Right cardiac atrium (tissue), 5 donors: ENCODE measurements at regions not wholly inside any gene's neighbourhood (a gene's known extent, or its start where the extent isn't known, plus 50 kb on each side); places are given as distances from the start of the nearest gene placed in this dataset.
A peak's percentile ranks its signal among the peaks of the same experiment; 100 is the strongest.

Experiments used
- ATAC-seq, 2 donors: fragments of 200-7000 bp; cut with Tn5 transposase; one replicate each; pipeline versions ENCODE4 v1.8.0 to v1.9.1; 2020; ENCODE audit warnings: moderate library complexity in 2 of 2, mild to moderate bottlenecking in 1 of 2
- DNase-seq, 3 donors: peaks; one replicate each; pipeline ENCODE4 v3.0.0-alpha.2; 2020
- H3K27ac ChIP-seq: one replicate; pipeline ENCODE4 v1.5.1; 2013; ENCODE audit warnings: mild to moderate bottlenecking, low read length, control low read depth, moderate library complexity
- H3K27me3 ChIP-seq: one replicate; pipeline ENCODE4 v1.6.1; 2013; ENCODE audit not compliant: control insufficient read depth, insufficient read depth
- H3K4me1 ChIP-seq: one replicate; pipeline ENCODE4 v1.6.1; 2013; ENCODE audit warnings: low read length; ENCODE audit not compliant: control insufficient read depth, insufficient read depth
- H3K4me3 ChIP-seq: one replicate; pipeline ENCODE4 v1.5.1; 2013; ENCODE audit warnings: low read length, control low read depth
- H3K9me3 ChIP-seq: one replicate; pipeline ENCODE4 v1.6.1; 2013; ENCODE audit warnings: low read length; ENCODE audit not compliant: control insufficient read depth
- WGBS: extraction: QIAGEN DNeasy Blood & Tissue Kit; methylation state at CpG from one replicate; pipeline ENCODE4 v1.1.7; 2013; 5-methylcytosine and 5-hydroxymethylcytosine counted together
- intact Hi-C, 4 donors: fragments of 100-400 bp; cut with DNase I; formaldehyde crosslinking; loops; one replicate each; pipeline versions ENCODE4 v1.11.0 to v1.14.0; 2022 to 2023
- donor health status: healthy with polysubstance abuse.
- donor health status: DM: no; HTN: yes; CAD: no.
- donor health status: DM: no; HTN: no; CAD: no.
- donor health status: DM: no; HTN: yes; CAD: no; lungs with severe emphysema.
- donor health status: DM: yes; HTN: yes; CAD: no.

DNA sequence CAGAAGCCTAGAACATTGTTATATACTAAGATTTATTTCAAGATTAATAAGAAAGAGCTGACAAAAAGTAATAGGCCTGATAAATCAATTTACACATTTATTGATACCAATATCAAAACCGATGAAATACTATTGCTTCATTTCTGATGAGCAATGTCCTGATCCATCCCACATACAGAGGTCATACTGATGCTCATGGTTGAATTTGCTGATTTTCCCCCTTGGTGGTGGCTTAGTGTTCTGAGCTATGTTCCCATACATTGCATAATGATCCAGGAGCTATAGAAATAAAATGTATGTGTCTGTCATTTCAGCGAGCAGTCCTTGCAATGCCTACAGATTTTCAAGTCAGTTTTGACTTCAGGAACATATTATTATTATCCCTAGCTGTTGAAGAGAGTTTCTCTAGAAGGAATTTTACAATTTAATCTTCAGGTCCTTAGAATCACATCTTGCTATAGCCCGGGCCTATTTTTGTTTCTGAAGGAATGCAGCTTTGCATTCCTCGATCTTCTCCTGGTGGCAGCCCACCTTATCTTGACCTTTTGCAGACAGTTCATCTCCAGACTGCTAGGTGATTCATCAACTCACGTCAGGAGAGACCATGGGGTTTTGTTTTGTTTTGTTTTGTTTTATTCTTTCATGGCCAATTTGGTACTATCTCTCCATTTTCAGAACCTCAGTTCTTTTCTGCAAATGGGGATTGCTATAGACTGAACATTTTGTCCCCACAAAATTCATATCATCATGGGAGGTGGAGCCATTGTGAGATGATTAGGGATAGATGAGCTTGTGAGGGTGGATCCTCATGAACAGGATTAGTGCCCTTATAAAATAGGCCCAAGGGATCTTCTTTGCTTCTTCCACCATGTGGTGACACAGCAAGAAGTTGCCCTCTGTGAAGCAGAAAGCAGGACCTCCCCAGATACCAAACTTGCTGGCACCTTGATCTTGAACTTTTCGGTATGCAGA lies 465.6 kb upstream of the IGFBP3 start:
- H3K4me3 ChIP-seq: no peak overlapping the region
- DNase-seq: no peak
- no peak overlapping the region for H3K27ac ChIP-seq
- H3K4me1 ChIP-seq: no peaks in the 10 kb centered on the region
- 76% methylated on average over 6 of the region's 6 CpGs for WGBS
- no peaks in the 10 kb centered on the region for H3K27me3 ChIP-seq
- H3K9me3 ChIP-seq: no peaks in the 10 kb centered on the region
- intact Hi-C loops: no loop called here
- ATAC-seq: no peak

DNA sequence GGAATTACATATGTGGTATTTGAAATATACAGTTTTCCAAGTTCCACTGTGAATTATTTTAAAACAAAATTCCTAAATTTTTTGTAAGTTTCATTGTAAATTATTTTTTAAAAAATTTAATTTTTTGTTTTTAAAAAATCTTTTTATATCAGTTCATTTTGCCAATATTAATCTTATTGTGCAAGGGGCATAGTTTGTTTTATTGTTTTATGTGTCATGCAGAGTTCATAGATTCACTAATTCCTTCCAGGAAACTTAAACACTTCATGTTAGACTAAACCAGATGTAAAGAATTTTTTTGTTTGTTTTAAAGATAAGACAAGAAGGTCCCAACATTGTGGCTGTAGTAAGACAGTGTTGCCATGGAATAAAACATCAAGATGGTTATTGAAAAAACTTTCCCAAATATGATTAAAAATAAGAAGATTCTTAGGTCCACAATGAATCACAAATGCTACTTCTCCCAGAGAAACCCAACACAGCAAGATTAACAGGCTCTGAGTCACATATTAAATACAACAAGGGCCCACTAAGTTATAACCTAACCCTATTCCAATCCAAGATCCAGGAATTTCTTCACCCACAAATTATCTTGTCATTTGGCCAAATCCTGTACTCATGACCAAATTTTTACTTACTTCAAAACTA lies 464.7 kb upstream of the IGFBP3 start:
- Histone ChIP-seq H3K4me1 (no peaks in the 10 kb centered on the region), H3K27ac (no peak overlapping the region), H3K27me3 (no peaks in the 10 kb centered on the region), H3K4me3 (no peak overlapping the region), H3K9me3 (no peaks in the 10 kb centered on the region)
- intact Hi-C loops: no loop called here
- DNase-seq (no peak), ATAC-seq (no peak)

DNA sequence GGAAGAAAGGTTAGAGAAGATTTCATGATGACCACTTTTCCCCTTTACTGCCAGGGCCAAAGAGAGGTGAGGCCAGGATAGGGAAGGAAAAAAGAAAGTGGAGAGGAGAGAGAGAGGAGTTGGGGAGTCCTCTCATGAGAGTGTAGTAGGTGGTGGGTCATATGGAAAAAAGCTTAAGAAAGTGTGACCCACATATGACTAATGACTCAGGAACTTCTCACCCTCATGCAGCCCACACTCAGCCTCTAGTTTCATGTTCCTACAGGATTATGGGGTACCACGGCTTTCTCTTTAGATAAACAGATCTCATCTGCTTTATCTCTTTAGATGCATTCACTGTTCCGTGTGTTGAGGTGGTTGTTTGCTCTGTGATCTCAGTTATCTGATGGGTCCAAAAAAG lies 462.5 kb upstream of the IGFBP3 start:
- H3K27ac ChIP-seq: no peak overlapping the region
- 82% methylated on average over 2 of the region's 2 CpGs for WGBS
- intact Hi-C loops: no loop called here
- H3K27me3 ChIP-seq: no peaks in the 10 kb centered on the region
- no peaks in the 10 kb centered on the region for H3K9me3 ChIP-seq
- H3K4me3 ChIP-seq: no peak overlapping the region
- ATAC-seq (no peak), DNase-seq (no peak)
- no peaks in the 10 kb centered on the region for H3K4me1 ChIP-seq

DNA sequence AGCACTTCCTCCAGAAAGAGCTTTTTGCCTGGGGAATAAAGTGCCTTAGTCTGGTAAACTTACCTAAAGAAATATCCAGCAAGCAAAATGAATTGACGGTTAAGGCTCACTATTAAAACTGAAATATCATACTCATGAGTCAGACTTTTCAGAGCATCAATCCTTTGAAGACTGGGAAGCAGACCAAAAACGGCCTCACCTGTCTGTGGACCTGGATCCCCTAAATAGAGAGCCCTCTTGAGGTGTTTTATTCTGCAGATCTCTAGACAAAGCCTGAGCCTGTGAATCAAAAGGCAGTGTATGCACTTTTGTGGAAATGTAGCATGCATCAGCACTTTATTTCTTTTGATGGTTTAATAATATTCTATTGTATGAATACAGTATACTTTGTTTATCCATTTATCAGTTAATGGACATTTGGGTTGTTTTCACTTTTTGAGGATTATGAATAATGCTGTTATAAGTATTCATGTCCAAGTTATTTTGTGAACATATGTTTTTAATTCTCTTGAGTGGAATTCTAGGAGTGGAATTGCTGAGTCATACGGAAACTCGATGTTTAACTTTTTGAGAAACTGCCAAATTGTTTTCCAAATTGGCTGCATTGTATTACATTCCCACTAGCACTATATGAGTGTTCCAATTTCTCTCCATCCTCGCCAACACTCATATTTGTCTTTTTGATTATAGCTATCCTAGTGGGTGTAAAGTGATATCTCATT lies 449.0 kb upstream of the IGFBP3 start:
- Histone ChIP-seq H3K27me3 (no peaks in the 10 kb centered on the region), H3K4me3 (no peak overlapping the region), H3K27ac (no peak overlapping the region), H3K4me1 (no peaks in the 10 kb centered on the region), H3K9me3 (no peaks in the 10 kb centered on the region)
- WGBS: 53% methylated on average over 5 of the region's 5 CpGs
- intact Hi-C loops: loop anchor here in 1 of 4 donors (10.0 kb wide), 1 partner anchor 715 kb away; no protein-coding TSS in a partner anchor
- DNase-seq (no peak), ATAC-seq (peak in 1 of 2 donors; percentile 56)

DNA sequence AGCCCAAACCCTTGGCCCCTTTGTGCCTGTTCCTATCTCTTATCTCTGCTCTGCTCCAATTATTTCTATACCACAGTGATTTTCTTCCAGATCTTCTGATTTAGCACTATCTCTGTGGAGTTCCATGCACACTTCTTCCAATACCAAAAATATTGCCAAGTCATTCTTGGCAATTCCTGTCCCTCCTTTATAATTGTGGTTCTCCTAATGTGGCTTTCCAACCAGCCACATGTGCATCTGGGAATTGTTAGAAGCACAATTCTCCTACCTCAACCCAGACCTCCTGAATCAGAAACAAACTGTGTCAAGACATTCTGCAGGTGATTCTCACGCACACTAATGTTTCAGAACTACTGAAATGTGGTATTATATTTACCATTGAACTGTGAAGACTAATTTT lies 447.8 kb upstream of the IGFBP3 start:
- no peak overlapping the region for H3K27ac ChIP-seq
- no peaks in the 10 kb centered on the region for H3K27me3 ChIP-seq
- intact Hi-C loops: loop anchor here in 1 of 4 donors (10.0 kb wide), 1 partner anchor 716 kb away; no protein-coding TSS in a partner anchor
- no peaks in the 10 kb centered on the region for H3K4me1 ChIP-seq
- H3K9me3 ChIP-seq: no peaks in the 10 kb centered on the region
- no peak overlapping the region for H3K4me3 ChIP-seq
- DNase-seq (no peak), ATAC-seq (no peak)
- WGBS: 96% methylated on average over 1 of the region's 1 CpG

DNA sequence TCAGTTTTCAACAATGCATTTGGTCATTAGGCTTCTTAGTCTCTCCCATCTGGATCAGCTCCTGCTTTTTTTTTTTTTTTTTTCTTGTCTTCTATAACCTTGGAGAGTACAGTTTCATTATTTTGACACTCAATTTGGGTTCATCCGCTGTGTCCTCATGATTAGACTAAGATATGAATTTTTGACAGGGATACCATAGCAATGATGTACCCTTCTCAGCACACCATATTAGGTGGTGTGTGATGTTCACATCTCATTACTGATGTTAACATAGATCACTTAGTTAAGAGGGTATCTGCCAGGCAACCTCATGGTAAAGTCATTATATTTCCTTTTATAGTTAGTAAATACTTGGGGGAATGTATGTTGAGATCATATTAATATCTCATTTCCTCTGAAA lies 445.5 kb upstream of the IGFBP3 start:
- no peak overlapping the region for H3K4me3 ChIP-seq
- ATAC-seq: no peak
- no peak overlapping the region for H3K27ac ChIP-seq
- WGBS: 100% methylated on average over 1 of the region's 1 CpG
- intact Hi-C loops: loop anchor here in 1 of 4 donors (10.0 kb wide), 1 partner anchor 718 kb away; no protein-coding TSS in a partner anchor
- H3K4me1 ChIP-seq: no peaks in the 10 kb centered on the region
- no peak for DNase-seq
- H3K9me3 ChIP-seq: no peaks in the 10 kb centered on the region
- H3K27me3 ChIP-seq: no peaks in the 10 kb centered on the region

DNA sequence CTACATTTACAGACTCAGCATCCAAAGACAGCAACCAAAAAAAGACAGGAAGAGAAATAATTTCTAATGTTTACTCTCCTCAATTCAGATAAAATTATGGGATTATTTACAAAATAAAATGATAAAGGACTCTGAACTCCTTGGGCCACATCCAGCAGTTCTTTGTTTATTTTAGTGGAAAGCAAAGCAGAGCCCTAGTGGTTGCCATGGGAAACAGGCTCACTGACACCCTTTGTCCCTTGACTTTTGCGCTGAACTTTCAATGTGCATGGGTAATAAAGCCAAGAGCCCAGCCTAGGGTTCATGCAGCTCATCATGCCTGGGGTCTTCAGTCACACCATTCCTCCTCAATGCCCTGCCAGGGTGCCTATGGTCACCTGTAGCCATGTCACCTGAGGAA lies 442.6 kb upstream of the IGFBP3 start:
- WGBS: 73% methylated on average over 1 of the region's 1 CpG
- Histone ChIP-seq H3K4me1 (no peaks in the 10 kb centered on the region), H3K9me3 (no peaks in the 10 kb centered on the region), H3K27ac (no peak overlapping the region), H3K27me3 (no peaks in the 10 kb centered on the region), H3K4me3 (no peak overlapping the region)
- intact Hi-C loops: loop anchor here in 2 of 4 donors (5.0 to 10.0 kb wide), 2 partner anchors 721 to 724 kb away; no protein-coding TSS in a partner anchor
- DNase-seq: no peak
- ATAC-seq: peak in 1 of 2 donors; percentile 11

DNA sequence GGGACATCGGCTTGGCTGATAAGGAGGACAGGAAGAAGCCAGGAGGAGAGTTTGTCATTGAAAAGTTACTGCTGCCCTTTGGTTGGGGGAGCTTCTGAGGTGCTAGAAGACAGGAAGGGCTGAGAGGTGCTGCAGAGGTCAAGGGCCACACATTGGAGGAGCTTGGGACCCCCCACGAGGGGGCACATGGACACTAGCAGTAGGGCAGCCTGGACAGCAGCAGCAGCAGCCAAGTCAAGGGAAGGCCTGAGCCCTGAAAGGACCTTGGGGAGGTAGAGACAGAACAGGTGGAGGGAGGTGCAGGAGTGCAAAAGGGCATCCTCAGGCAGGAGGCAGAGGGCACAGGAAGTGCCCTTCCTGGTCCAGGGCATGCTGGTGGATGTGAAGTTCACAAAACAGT lies 439.7 kb upstream of the IGFBP3 start:
- intact Hi-C loops: loop anchor here in 2 of 4 donors (5.0 to 10.0 kb wide), 2 partner anchors 724 to 726 kb away; no protein-coding TSS in a partner anchor
- DNase-seq: no peak
- Histone ChIP-seq H3K27me3 (no peaks in the 10 kb centered on the region), H3K4me1 (no peaks in the 10 kb centered on the region), H3K9me3 (no peaks in the 10 kb centered on the region), H3K27ac (no peak overlapping the region), H3K4me3 (no peak overlapping the region)
- 73% methylated on average over 2 of the region's 2 CpGs for WGBS
- ATAC-seq: no peak

DNA sequence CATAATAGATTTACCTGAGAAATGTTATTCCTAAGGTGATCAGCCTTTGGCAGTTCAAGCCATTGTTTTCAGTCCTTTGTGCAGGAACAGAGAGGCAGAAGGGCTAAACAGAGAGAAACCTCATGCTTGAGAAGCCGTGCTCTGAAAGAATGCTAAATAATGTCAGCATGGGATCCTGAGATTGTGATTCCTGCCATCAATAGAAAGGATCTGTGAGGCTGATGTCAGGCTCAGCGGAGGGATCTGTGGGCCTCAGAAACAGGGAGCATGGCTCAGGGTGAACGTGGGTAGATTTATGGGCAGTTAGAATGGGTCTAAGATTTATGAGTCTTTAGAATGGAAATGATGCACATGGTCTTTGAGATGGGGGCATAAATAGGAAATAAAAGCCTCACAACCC lies 439.2 kb upstream of the IGFBP3 start:
- H3K4me3 ChIP-seq: no peak overlapping the region
- no peaks in the 10 kb centered on the region for H3K27me3 ChIP-seq
- DNase-seq (no peak), ATAC-seq (no peak)
- intact Hi-C loops: loop anchor here in 2 of 4 donors (5.0 to 10.0 kb wide), 2 partner anchors 725 to 727 kb away; no protein-coding TSS in a partner anchor
- H3K4me1 ChIP-seq: no peaks in the 10 kb centered on the region
- H3K27ac ChIP-seq: no peak overlapping the region
- H3K9me3 ChIP-seq: no peaks in the 10 kb centered on the region
- 89% methylated on average over 3 of the region's 3 CpGs for WGBS

DNA sequence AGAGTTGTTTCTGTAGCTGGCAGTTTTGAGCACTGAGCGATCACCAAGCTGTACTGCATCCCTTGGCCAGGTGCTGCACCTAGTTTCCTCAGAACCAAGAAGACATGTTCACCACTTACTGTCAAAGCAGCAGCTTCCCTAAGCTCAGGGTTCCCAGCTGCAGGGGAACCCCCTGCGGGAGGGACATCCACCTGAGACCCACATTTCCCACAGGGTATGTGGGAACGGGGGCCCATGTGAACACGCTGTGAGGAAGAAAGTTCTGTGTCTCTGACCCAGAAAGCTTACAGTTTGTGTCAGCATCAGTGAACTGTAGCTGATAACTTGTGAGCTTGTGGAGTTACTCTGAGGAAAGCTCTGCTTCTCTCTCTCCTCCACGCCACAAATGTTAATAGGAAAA lies 436.8 kb upstream of the IGFBP3 start:
- Histone ChIP-seq H3K4me3 (no peak overlapping the region), H3K9me3 (no peaks in the 10 kb centered on the region), H3K27ac (no peak overlapping the region), H3K4me1 (no peaks in the 10 kb centered on the region), H3K27me3 (no peaks in the 10 kb centered on the region)
- DNase-seq (no peak), ATAC-seq (no peak)
- intact Hi-C loops: loop anchor here in 1 of 4 donors (10.0 kb wide), 1 partner anchor 737 kb away; no protein-coding TSS in a partner anchor
- WGBS: 95% methylated on average over 5 of the region's 5 CpGs
